GM18867 (cell line): ENCODE measurements at regions not wholly inside any gene's neighbourhood (a gene's known extent, or its start where the extent isn't known, plus 50 kb on each side); places are given as distances from the start of the nearest gene placed in this dataset.
A peak's percentile ranks its signal among the peaks of the same experiment; 100 is the strongest.
"Not testable (repeated sequence)": the region's sequence is repeated elsewhere in the genome, so short reads cannot be mapped to it uniquely, and the experiment has no call there.

Experiments
- ATAC-seq: cut with Tn5 transposase; IDR thresholded peaks from one replicate; pipeline ENCODE4 v1.9.1; 2021; ENCODE audit warnings: mild to moderate bottlenecking, moderate library complexity; ENCODE audit not compliant: unreplicated experiment

DNA sequence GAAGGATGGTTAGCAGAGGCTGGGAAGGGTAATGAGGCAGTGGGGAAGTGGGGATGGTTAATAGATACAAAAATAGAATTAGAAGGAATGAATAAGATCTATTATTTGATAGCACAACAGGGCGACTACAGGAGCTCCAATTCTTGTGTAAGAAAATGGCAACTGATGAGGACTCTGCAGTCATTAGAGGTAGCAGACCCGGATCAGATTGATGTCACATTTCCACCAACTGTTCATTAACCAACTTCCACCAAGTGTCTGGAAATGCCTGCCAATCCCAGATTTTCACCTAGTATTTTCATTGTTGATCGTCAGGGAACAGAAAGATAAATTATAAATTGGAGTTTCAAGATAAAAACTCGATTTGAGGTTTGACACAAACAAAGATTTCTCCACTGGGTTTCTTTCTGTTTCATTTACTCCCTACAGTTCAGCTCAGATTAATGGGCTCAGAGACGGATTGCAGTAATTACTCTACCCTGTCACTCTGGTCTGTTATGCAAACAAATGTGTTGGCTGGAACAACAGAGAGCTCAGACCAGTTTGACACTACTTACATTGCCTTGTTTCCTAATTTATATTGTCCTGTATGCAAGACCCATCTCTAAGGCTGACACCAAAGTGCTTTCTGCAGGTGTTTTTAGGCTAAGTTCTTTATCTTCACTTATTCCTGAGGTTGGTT is 909.2 kb upstream of the PRKX start:
- no peak for ATAC-seq

DNA sequence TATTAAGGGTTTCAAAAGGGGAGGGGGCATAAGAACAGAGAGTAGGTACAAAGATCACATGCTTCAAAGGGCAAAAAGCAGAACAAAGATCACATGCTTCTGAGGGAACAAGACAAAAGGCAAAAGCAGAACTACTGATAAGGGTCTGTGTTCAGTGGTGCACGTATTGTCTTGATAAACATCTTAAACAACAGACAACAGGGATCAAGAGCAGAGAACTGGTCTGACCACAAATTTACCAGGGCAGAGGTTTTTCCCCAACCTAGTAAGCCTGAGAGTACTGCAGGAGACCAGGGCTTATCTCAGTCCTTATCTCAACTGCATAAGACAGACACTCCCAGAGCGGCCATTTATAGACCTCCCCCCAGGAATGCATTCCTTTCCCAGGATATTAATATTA is 900.2 kb upstream of the PRKX start:
- ATAC-seq = not testable (repeated sequence)

- no peak for ATAC-seq
Observed at GRCh38 chrX:4588893-4589292, 875.4 kb upstream of the PRKX start.

DNA sequence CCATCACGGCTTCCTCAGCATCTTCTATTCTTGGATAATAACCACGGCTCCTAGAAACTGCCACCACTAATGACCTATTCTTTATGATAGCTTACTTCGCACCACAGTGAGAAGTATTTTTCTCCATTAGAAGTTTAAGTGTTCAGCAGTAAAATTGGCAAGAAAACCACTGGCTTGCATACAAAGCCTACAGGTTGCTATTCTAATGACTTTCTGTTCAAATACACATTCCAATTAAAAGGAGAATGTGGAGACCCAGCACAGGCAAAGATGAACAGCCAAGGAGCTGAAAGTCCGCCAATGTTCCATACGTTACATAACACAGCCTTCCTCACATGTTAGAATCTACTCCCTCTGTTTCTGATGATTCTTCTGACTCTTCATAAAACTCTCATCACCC is 875.0 kb upstream of the PRKX start:
- ATAC-seq = no peak

- ATAC-seq = no peak
Observed at GRCh38 chrX:4588056-4588455, 874.6 kb upstream of the PRKX start.

DNA sequence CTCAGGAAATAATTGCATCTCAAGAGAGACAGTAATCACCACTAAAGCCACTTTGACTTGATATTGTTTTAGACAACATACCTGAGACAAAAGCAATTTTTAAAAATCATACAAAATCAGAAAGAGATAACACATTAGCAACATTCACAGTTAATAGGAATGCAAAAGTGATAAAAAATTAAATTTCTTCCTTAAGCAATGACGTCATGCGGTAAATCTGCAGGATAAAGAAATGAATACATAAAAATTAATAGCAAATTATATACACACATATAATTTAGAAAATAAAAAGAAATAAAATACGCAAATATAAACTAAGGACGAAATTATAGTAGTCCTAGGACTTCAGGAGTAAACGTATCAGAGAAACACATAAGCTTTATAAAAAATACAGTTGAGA is 866.5 kb upstream of the PRKX start:
- no peak for ATAC-seq

DNA sequence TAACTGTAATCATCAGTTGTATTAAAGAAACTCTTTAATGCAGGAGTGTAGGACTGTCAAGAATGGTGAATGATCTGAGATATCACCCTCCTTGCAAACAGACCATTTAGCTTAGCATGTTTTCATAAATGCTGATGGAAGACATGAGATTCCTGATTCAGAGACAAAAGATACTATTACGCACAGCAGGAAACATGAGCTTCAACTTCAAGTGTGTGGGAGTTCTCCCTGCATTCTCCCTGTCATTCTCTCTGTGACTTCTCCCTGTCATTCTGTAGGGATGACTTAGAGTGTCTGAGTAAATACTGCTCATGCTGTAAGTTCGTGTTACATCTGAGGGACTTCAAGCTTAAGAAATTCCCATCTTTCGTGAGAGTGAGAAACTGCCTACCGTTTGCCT is 866.0 kb upstream of the PRKX start:
- no peak for ATAC-seq

GRCh38 chrX:4572691-4573090 is 859.2 kb upstream of the PRKX start:
- ATAC-seq = no peak

DNA sequence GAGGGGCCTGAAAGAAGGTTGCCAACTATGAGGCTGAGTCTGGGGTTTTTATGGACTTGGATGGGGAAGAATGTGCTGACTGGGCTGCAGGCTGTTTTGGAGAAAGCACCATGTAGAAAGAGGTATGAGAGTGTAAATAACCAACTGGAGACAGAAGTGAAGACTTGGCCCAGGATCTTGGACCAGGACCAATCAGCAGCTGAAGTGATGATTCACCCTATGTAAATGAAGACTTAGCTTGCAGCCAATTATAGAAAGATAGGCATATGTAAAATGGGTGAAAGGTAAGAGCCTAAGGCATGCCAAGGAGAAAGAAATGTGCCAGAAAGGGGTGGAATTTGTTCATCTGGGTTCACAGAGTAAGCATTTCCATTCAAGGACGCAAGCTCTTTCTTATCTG is 856.7 kb upstream of the PRKX start:
- ATAC-seq = no peak

DNA sequence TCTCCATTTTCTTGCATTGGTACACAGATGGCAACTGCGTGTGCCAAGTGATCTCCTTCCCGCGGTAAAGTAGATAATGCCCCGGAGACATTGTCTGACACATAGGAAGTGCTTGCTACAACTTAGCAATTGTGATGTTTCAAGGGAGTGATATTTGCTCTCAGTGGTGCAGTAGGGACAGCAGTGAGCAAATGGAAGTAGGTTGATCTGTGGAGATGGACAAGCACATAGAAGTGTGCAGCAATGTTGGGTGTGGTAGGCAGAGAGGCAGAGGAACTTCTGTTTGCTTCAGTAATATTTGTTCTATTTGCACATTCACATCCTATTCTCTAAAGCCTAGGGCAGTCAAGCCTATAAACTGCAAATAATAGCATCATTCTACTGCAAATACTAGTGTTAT is 846.7 kb upstream of the PRKX start:
- ATAC-seq = no peak

- ATAC-seq = no peak
Observed at GRCh38 chrX:4550018-4550417, 836.6 kb upstream of the PRKX start.

- ATAC-seq = peak; percentile 78
Observed at GRCh38 chrX:4547213-4547836, 833.9 kb upstream of the PRKX start.

- ATAC-seq = not testable (repeated sequence)
Observed at GRCh38 chrX:4546178-4546577, 832.7 kb upstream of the PRKX start.

DNA sequence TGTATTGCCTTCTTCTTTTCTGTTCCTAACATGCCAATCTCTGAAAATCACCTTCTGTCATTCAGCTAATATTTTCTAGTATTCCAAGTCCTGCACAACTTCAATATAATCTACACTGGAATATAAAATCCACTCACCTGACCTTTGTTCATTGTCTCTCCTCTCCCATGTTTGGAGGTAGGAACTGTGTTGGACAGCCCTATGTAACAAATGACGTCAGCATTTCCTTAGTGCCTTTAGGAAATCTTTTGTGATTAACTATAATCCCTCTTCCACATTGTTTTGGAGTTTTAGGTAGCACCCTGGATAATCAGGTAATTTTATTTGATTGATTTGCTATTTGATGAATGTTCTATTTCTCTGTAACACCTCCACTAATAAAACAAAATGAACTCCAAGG is 814.8 kb upstream of the PRKX start:
- no peak for ATAC-seq

DNA sequence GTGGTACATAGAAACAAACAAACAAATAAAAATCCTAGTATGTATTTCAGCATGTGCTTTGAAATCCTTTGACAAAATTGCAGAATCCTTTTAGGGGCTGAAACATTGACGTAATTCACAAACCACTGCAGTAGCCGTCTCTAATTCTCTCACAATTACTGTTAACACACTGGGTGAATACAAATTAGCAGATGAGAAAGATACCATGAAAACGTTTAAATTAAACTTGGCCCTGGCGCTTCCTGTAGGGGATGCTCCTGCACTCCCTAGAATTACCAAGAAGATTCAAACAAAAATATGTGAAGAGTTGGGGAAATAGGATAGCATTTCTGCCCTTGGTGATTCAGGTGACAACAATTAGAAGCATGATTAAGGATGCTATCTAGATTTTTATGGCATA is 772.5 kb upstream of the PRKX start:
- ATAC-seq = no peak

- ATAC-seq = no peak
Observed at GRCh38 chrX:4484266-4484665, 770.8 kb upstream of the PRKX start.

- no peak for ATAC-seq
Observed at GRCh38 chrX:4451591-4451990, 738.1 kb upstream of the PRKX start.

- no peak for ATAC-seq
Observed at GRCh38 chrX:4450177-4450576, 736.7 kb upstream of the PRKX start.

DNA sequence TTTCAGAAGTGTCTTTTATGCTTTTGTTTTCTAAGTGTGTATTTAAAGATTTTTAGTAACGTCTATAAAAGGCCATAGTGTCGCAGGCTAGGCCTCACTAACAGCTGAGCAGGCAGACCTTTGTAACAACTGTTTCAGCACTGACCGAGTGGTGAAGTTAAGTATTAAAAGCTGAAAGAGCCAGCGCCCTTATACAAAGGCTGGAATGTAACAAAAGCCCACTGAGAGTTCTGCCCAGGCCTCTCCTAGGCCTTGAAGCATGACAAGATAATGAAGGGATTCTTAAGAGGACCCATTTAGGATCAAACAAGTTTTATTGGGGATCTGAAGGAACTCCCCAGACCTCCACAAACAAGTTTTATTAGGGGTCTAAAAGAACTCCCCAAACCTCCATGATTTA is 722.5 kb upstream of the PRKX start:
- no peak for ATAC-seq

GRCh38 chrX:4397471-4397870 is 684.0 kb upstream of the PRKX start:
- ATAC-seq = no peak

GRCh38 chrX:4382273-4382672 is 668.8 kb upstream of the PRKX start:
- no peak for ATAC-seq

DNA sequence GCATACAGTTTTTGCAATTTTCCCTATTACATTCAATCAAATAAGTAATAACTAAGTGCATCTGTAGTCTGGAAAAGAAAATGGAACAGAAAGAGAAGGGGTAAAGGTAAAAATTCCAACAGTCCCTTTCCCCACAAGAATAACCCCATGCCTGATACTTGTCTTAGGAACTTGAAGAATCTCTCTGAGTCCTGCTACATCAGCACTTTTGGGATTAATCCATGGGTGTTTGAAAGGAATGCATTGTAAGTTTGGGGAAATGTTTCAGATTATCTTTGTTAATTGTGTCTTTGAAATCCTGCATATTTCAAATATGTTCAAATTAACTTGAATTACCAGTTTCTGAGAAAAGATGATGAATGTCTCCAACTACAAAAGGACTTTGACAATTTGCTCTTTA is 667.3 kb upstream of the PRKX start:
- no peak for ATAC-seq

GRCh38 chrX:4379071-4379470 is 665.6 kb upstream of the PRKX start:
- no peak for ATAC-seq
